Coronary artery (tissue), 2 donors: ENCODE measurements at regions not wholly inside any gene's neighbourhood (a gene's known extent, or its start where the extent isn't known, plus 50 kb on each side); places are given as distances from the start of the nearest gene placed in this dataset.

ENCODE experiments used
- DNase-seq: peaks from one replicate; pipeline ENCODE4 v3.0.0-alpha.2; 2017; ENCODE audit warnings: low spot score
- H3K27ac ChIP-seq, 2 donors: fragments of 200-600 bp; sonication (generic); one replicate each; pipeline ENCODE4 v1.5.1; 2016 to 2019
- H3K4me3 ChIP-seq: fragments of 200-600 bp; sonication (generic); 2 replicates; pipeline ENCODE4 v1.5.1; 2016; ENCODE audit warnings: mild to moderate bottlenecking, moderate library complexity
- CTCF ChIP-seq: fragments of 200-600 bp; sonication (generic); IDR thresholded peaks from one replicate; pipeline ENCODE4 v1.5.1; 2019; ENCODE audit warnings: antibody characterized with exemption

GRCh38 chr6:145383428-145383827, 351.9 kb downstream of the EPM2A start:
- no peak for TF ChIP-seq CTCF
- H3K4me3 ChIP-seq = no peak overlapping the region
- no peak overlapping the region for H3K27ac ChIP-seq
- DNase-seq = no peak

- no peak overlapping the region for H3K27ac ChIP-seq
- no peak overlapping the region for H3K4me3 ChIP-seq
- no peak for DNase-seq
- no peak for TF ChIP-seq CTCF
These were observed 350.8 kb downstream of the EPM2A start for GRCh38 chr6:145384503-145384902.

DNA sequence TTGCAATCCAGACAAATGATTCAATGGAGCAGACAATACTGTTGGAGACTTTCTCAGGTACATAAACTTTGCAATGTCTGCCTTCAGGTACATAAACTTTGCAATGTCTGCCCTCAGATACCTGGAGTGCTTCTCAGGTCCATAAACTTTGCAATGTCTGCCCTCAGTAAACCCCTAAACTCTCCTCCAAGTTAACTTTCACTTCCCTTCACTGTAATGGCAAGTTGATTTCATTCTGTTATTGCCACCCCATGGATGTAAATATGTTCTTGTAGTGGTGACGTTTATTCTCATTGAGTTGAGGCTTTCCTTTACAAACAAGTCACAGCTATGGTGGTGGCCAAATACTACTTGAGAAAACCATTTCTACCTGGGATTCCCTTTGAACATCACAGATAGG, 338.8 kb downstream of the EPM2A start:
- DNase-seq = no peak
- no peak overlapping the region for H3K27ac ChIP-seq
- no peak overlapping the region for H3K4me3 ChIP-seq
- TF ChIP-seq CTCF = no peak

- no peak for DNase-seq
- no peak for TF ChIP-seq CTCF
- Histone ChIP-seq H3K4me3 (no peak overlapping the region), H3K27ac (no peak overlapping the region)
These were observed 334.8 kb downstream of the EPM2A start for GRCh38 chr6:145400508-145400907.

DNA sequence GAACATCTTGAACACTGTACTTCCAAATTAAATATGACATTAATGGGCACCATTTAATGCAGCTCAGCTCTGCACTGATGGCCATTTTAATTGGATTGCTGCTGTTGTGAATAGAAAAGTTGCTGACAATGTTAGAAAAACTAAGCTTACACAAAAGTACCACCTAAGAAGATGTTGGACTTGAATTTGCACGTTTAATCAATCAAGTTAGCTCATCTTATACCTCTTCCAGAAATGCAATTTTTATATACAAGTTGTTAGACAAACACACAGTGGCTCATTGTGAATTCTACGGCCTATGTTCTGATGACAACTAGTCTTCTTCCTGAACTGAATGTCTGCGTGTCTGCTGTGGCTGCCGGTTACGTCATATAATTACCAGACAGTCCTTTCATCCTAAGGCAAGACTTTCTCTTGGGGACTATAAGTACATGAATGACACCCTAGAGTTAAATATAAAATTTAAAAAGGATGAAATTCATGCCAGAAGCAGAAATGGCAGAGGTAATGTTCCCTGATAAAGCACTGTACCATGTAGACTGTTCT, 330.2 kb downstream of the EPM2A start:
- no peak for TF ChIP-seq CTCF
- DNase-seq = no peak
- H3K4me3 ChIP-seq = no peak overlapping the region
- no peak overlapping the region for H3K27ac ChIP-seq

DNA sequence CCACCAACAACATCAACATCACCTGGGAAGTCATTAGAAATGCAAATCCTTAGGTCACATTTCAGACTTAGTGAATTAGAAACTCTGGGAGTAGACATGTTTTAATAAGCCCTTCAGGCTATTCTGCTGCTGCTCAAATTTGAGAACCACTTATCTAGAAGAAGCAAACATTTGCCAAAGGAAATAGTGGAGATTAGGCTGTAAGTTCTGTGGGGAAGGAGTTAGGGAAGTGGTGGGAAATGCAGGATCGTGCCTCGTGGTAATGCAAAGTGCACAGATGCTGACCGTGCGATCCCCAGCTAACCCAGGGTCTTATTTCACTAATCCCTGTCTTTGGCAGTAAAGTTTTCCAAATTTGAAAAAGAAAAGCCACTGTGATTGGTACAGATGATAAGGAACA, 328.5 kb downstream of the EPM2A start:
- no peak for TF ChIP-seq CTCF
- no peak overlapping the region for H3K27ac ChIP-seq
- no peak overlapping the region for H3K4me3 ChIP-seq
- DNase-seq = no peak

GRCh38 chr6:145415616-145416015, 319.7 kb downstream of the EPM2A start:
- H3K27ac ChIP-seq = no peak overlapping the region
- no peak for TF ChIP-seq CTCF
- no peak for DNase-seq

More at GRCh38 chr6:145415616-145416015, 319.7 kb downstream of the EPM2A start:
- no peak overlapping the region for H3K4me3 ChIP-seq
